Osteocyte (in vitro differentiated cells): ENCODE measurements at regions not wholly inside any gene's neighbourhood (a gene's known extent, or its start where the extent isn't known, plus 50 kb on each side); places are given as distances from the start of the nearest gene placed in this dataset.

Source experiments
- DNase-seq: peaks from one replicate; pipeline ENCODE4 v3.0.0; 2021; ENCODE audit warnings: mixed read lengths; ENCODE audit not compliant: unreplicated experiment; ENCODE audit errors: extremely low spot score
- H3K27ac Mint-ChIP-seq: one replicate; pipeline ENCODE4 v1.8.0; 2021; ENCODE audit warnings: mild to moderate bottlenecking, mixed read lengths; ENCODE audit not compliant: unreplicated experiment
- H3K27me3 Mint-ChIP-seq: one replicate; pipeline ENCODE4 v1.8.0; 2021; ENCODE audit warnings: mixed read lengths; ENCODE audit not compliant: unreplicated experiment
- H3K36me3 Mint-ChIP-seq: one replicate; pipeline ENCODE4 v1.8.0; 2021; ENCODE audit warnings: mixed read lengths; ENCODE audit not compliant: unreplicated experiment
- H3K4me1 Mint-ChIP-seq: one replicate; pipeline ENCODE4 v1.8.0; 2021; ENCODE audit warnings: mixed read lengths; ENCODE audit not compliant: unreplicated experiment
- H3K4me3 Mint-ChIP-seq: one replicate; pipeline ENCODE4 v1.8.0; 2021; ENCODE audit warnings: mild to moderate bottlenecking, moderate library complexity, mixed read lengths; ENCODE audit not compliant: unreplicated experiment
- H3K9me3 Mint-ChIP-seq: one replicate; pipeline ENCODE4 v1.8.0; 2021; ENCODE audit warnings: mixed read lengths; ENCODE audit not compliant: unreplicated experiment
- TF ChIP-seq, protein P1 (sequence below): fragments of 200-600 bp; sonication (generic); IDR thresholded peaks from 2 replicates; pipeline ENCODE4 v1.5.0; 2021; ENCODE audit warnings: antibody characterized with exemption, mild to moderate bottlenecking, moderate library complexity

DNA sequence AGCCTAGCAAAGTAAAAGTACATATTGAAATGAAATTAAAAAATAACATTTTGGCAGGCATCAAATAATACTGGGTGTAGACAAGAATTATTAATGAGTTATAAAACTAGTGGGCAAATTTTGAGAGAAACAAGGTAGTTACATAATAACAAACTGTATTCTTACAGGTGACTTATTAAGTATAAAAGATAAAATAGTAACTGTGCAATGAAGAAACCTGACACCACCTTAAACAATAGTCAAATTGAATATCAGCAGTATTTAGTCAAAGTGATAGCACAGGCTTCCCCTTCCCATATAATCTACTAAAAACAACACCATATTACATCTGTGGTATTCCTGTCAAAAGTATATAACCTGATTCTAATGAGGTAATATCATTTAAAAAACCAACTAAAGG, 1099.8 kb upstream of the CRIM1 start:
- Mint-ChIP-seq H3K36me3 (no peaks in the 10 kb centered on the region), H3K9me3 (no peaks in the 10 kb centered on the region), H3K4me3 (no peak overlapping the region), H3K27me3 (peaks cover 21% of the 10 kb centered on the region), H3K4me1 (peaks cover 9% of the 10 kb centered on the region), H3K27ac (no peak overlapping the region)
- TF ChIP-seq, protein P1, sequence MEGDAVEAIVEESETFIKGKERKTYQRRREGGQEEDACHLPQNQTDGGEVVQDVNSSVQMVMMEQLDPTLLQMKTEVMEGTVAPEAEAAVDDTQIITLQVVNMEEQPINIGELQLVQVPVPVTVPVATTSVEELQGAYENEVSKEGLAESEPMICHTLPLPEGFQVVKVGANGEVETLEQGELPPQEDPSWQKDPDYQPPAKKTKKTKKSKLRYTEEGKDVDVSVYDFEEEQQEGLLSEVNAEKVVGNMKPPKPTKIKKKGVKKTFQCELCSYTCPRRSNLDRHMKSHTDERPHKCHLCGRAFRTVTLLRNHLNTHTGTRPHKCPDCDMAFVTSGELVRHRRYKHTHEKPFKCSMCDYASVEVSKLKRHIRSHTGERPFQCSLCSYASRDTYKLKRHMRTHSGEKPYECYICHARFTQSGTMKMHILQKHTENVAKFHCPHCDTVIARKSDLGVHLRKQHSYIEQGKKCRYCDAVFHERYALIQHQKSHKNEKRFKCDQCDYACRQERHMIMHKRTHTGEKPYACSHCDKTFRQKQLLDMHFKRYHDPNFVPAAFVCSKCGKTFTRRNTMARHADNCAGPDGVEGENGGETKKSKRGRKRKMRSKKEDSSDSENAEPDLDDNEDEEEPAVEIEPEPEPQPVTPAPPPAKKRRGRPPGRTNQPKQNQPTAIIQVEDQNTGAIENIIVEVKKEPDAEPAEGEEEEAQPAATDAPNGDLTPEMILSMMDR, result no peak
- DNase-seq, result no peak

DNA sequence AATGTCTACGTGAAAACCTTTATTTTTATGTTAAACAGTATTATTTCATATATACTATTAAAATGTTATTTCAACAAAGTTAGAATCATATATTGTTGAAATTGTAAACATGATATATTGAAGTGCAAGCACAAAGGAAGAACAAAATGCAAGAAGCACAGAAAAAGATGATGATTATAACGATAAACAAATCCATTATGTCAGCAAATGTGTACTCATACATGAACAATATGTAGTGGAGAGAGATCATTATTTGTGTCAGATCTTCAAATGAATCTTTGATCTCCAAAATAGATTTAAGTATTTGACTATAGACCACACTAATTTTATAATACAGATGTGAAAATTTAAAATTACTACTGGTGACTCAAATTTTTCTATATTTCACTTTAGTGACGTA, 1104.4 kb upstream of the CRIM1 start:
- H3K36me3 Mint-ChIP-seq, result no peaks in the 10 kb centered on the region

DNA sequence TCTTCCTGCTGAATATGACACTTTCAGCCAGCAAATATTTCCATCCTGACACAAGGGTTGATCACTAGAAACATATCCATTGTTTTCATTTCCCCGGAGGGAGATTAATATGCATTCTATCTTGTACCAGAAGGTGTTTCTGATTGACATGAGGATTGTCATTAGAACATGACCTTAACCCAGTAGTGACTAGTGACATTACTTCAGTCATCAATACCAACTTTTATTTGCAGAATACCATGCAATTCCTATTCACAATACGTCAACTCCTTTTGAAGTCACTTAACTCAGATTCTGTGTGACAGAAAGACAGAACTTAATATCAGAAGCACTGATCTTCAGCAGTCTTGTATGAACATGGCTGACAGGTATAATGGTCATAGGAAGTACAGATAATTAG, 1108.9 kb upstream of the CRIM1 start:
- no peaks in the 10 kb centered on the region for H3K9me3 Mint-ChIP-seq
- H3K27me3 Mint-ChIP-seq, result peaks cover 27% of the 10 kb centered on the region
- no peaks in the 10 kb centered on the region for H3K4me1 Mint-ChIP-seq
- H3K27ac Mint-ChIP-seq, result no peak overlapping the region
- no peaks in the 10 kb centered on the region for H3K36me3 Mint-ChIP-seq
- DNase-seq, result no peak
- H3K4me3 Mint-ChIP-seq, result no peak overlapping the region
- TF ChIP-seq, protein P1, result no peak

More for the DNA sequence above, 1104.4 kb upstream of the CRIM1 start:
- TF ChIP-seq, protein P1, result no peak
- peaks cover 2% of the 10 kb centered on the region for H3K4me1 Mint-ChIP-seq
- no peak overlapping the region for H3K27ac Mint-ChIP-seq
- H3K4me3 Mint-ChIP-seq, result no peak overlapping the region
- H3K9me3 Mint-ChIP-seq, result no peaks in the 10 kb centered on the region
- H3K27me3 Mint-ChIP-seq, result peaks cover 17% of the 10 kb centered on the region
- no peak for DNase-seq

DNA sequence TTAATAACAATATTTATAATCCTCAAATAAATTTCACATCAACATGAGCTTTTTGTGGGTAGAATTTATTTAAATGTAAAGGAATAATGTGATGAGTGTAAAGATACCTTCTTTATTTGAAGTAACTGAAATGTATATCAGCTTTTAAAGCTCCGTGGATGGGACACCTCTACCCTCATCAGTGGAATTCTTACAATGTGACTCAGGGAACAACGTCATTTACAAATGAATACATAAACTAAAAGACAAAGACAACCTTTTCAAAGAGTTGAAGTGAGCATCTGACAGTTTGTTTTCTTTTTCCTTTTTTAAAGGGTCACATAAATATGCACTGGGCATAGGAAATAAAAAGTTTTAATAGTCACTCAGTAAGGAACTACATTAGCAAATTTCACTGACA, 1127.0 kb upstream of the CRIM1 start:
- Mint-ChIP-seq H3K36me3 (no peaks in the 10 kb centered on the region), H3K27ac (no peak overlapping the region), H3K4me1 (no peaks in the 10 kb centered on the region), H3K9me3 (no peaks in the 10 kb centered on the region), H3K4me3 (no peak overlapping the region), H3K27me3 (peaks cover 21% of the 10 kb centered on the region)
- TF ChIP-seq, protein P1, result no peak
- DNase-seq, result no peak

DNA sequence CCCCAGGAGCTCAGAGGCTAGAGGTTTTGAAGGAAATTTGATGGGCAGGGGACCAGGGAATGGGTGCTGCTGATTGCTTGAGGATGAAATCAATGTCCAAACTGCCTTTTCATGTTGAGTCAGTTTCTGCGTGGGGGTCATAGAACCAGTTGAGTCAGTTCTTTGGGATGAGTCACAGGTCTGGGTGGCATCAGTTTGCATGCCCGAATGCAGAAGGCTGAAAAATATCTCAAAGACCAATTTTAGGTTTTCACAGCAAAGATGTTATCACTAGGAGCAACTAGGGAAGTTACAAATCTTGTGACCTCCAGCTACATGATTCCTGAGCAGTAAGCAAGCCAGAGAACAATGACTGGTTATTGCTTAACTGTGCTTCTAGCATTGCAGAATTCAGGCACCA, 1135.1 kb upstream of the CRIM1 start:
- no peak for DNase-seq
- no peaks in the 10 kb centered on the region for H3K4me1 Mint-ChIP-seq
- TF ChIP-seq, protein P1, result no peak
- H3K27ac Mint-ChIP-seq, result no peak overlapping the region
- no peaks in the 10 kb centered on the region for H3K36me3 Mint-ChIP-seq
- H3K9me3 Mint-ChIP-seq, result no peaks in the 10 kb centered on the region
- no peak overlapping the region for H3K4me3 Mint-ChIP-seq
- H3K27me3 Mint-ChIP-seq, result peaks cover 12% of the 10 kb centered on the region
